ENCODE measurements at regions not wholly inside any gene's neighbourhood (a gene's known extent, or its start where the extent isn't known, plus 50 kb on each side); places are given as distances from the start of the nearest gene placed in this dataset.
"Not testable (repeated sequence)": the region's sequence is repeated elsewhere in the genome, so short reads cannot be mapped to it uniquely, and the experiment has no call there.

- no peak overlapping the region for H3K27ac ChIP-seq
- TF ChIP-seq, protein P1, sequence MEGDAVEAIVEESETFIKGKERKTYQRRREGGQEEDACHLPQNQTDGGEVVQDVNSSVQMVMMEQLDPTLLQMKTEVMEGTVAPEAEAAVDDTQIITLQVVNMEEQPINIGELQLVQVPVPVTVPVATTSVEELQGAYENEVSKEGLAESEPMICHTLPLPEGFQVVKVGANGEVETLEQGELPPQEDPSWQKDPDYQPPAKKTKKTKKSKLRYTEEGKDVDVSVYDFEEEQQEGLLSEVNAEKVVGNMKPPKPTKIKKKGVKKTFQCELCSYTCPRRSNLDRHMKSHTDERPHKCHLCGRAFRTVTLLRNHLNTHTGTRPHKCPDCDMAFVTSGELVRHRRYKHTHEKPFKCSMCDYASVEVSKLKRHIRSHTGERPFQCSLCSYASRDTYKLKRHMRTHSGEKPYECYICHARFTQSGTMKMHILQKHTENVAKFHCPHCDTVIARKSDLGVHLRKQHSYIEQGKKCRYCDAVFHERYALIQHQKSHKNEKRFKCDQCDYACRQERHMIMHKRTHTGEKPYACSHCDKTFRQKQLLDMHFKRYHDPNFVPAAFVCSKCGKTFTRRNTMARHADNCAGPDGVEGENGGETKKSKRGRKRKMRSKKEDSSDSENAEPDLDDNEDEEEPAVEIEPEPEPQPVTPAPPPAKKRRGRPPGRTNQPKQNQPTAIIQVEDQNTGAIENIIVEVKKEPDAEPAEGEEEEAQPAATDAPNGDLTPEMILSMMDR (conservative IDR thresholded peaks at IDR 0.05): no peak
These were observed 168.0 kb downstream of the PHLDA1 start for GRCh38 chr12:75863533-75863932.

DNA sequence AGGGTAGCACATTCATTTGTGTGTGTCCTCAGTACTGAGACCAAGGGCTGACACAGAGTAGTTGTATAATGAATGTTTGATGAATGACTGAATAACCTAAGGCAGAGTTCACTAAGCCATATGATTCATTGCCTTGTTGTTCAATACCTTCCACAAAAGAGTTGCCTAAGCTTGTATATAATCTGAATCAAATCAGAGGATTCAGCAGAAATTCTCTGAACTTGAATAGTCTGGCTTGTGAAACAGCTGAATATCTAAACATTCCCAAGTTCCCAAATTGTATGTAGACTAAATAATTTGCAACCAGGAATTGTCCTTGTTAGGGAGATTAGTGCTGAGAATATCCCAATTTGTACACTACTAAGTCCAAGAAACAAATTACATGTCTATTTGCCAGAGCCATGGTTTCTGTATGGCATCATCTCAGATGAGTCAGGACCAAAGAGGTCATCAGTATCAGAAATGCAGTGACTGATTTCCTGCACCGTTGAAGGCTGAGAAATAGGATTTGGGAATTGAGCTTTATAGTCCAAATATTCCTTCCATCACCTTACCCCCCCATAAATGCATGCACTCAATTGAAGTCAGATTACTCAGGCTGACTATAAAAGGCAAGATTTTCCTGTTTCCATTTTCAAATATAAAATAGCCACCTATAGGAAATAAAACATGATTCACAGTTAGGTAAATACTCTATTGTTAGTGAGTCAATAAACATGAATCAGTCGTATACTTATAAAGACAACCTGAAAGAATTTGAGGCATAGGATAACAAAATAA is 168.7 kb downstream of the PHLDA1 start:
- no peak overlapping the region for H3K27ac ChIP-seq
- TF ChIP-seq, protein P1 (conservative IDR thresholded peaks at IDR 0.05): no peak

GRCh38 chr12:75859868-75860267 is 171.7 kb downstream of the PHLDA1 start:
- TF ChIP-seq, protein P1 (conservative IDR thresholded peaks at IDR 0.05): no peak
- H3K27ac ChIP-seq: no peak overlapping the region

DNA sequence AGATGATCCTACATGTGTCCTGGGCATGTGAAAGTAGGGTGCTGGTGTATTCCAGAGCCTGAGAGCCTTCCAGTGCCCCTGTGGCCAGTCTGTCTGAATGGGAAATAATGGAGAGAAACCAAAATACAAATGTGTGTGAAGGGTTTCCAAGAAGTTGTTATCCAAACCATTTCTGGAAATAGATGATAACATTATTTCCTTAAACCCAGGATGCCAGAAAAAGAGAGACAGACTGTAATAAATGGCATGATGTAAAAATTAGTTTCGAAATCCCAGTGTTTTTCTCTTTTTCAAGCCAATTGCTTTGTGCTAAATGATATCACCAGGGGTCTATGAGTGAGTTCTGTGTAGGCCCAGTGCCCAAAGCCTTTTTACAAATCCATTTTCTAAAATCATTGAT is 175.3 kb downstream of the PHLDA1 start:
- no peak overlapping the region for H3K27ac ChIP-seq
- TF ChIP-seq, protein P1 (conservative IDR thresholded peaks at IDR 0.05): no peak

GRCh38 chr12:75855360-75855759 is 176.2 kb downstream of the PHLDA1 start:
- TF ChIP-seq, protein P1 (conservative IDR thresholded peaks at IDR 0.05): no peak
- H3K27ac ChIP-seq: no peak overlapping the region

DNA sequence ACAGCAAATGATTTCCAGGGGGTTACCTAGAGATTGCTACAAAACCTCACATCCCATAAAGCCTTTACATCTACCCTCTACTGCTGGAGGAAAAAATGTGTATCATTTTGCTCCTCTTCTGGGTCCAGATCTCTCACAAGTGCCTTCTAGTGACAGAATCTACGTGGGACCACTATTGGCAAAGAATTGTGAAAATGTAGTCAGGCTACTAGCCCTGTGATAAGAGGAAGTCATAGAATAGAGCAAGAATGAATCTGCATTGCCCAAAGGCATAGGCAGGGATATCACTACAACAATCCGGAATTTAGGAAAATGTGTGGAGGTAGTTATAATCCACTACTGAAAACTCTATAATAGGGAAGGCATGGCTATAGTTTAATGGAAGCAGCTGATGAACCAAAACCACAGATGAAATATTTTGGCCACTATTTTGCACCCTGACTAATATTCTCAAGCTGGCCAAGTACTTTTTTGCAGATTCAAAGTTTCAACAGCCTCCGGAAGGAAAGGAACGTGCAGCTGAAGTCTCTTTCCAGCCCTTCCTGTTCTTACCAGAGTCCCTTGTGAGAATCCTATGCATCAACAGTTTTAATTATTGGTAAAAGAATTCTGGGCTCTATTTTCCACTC is 176.8 kb downstream of the PHLDA1 start:
- TF ChIP-seq, protein P1 (conservative IDR thresholded peaks at IDR 0.05): no peak
- no peak overlapping the region for H3K27ac ChIP-seq

DNA sequence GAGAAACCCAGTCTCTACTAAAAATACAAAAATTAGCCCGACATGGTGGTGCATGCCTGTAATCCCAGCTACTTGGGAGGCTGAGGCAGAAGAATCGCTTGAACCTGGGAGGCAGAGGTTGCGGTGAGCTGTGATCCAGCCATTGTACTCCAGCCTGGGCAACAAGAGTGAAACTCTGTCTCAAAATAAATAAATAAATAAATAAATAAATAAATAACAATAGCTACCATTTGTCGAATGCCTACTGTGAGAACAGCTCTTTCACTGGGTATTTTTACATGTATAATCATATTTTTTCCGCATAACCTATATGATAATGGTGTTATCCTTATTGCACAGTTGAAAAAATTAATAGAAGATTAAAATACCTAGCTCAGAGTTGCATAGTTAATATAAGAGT is 177.4 kb downstream of the PHLDA1 start:
- H3K27ac ChIP-seq: not testable (repeated sequence)

DNA sequence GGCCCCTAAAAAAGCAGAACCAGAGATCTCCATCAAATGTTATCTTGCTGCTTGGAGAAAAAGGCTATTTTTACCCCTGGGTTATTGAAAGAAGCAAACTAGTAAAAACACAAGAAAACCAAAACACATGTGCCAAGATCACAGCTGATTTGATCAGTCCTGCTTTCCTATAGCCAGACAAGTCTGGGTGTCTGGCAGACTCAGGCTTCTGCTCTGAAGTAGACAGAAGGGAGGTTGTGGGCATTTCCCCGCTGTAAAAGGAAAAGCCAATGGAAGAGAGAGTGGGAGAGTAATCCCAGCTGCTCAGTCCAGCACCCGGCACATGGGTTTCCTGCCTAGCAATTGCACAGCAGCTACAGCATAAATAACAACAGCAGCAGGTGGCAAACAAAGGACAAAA is 177.9 kb downstream of the PHLDA1 start:
- no peak overlapping the region for H3K27ac ChIP-seq

More for the DNA sequence above, 177.9 kb downstream of the PHLDA1 start:
- TF ChIP-seq, protein P1 (conservative IDR thresholded peaks at IDR 0.05): no peak
